HG03442 (cell line): ENCODE measurements at regions not wholly inside any gene's neighbourhood (a gene's known extent, or its start where the extent isn't known, plus 50 kb on each side); places are given as distances from the start of the nearest gene placed in this dataset.
A peak's percentile ranks its signal among the peaks of the same experiment; 100 is the strongest.

Experiments used
- ATAC-seq: cut with Tn5 transposase; IDR thresholded peaks from one replicate; pipeline ENCODE4 v1.9.1; 2021; ENCODE audit warnings: mild to moderate bottlenecking, moderate library complexity; ENCODE audit not compliant: unreplicated experiment

DNA sequence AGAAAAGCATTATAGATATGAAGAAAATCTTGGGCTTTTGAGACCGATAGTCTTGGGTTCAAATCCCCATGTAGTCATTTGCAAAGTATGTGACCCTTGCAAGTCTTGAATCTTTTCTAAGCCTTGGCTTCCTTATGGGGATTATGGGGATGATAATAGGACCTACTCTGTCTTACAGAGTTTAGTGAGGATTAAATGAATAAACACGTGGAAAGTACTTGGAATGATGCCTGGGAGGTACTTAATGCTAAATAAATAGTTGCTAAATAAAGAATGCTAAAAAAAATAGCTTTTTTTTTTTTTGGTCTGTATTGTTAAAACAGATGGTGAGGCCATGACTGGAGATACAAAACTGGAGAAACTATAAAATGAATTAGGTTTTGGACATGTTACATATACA, 292.7 kb downstream of the GPAT3 start:
- no peak for ATAC-seq

DNA sequence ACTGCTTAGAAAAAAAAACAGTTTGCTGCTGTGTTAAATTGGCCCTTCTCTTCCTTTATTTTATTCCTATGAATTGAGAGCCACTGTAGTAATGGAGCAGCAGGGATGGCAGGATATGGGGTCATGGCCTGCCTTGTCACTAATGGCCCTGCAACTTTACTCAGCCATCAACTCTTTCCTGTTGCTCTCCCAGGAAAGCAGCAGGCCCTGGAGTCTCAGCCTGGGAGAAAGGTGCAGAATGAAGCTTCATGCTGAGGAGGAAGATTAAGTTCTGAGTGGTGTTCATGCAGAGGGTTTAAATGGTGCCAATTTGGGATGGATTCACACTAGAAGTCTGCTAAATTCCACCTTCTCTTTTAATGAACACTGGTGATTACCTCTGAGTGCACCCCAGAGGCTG, 285.6 kb downstream of the GPAT3 start:
- ATAC-seq, result no peak

DNA sequence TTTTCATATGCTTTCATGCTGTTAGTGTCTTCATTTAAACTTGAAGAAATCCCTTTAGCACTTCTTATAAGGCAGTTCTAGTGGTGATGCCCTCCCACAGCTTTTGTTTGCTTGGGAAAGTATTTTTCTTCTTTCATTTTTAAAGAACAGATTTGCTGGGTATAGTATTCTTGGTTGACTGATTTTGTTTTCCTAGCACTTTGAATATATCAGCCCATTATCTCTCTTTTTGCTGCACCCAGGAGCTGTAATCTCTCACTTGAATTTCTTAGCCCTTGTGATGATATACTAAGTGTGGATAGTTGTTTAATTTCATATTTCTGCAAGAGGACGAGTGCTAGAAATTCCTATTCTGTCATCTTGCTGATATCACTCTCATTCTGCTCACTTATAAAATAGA, 283.7 kb downstream of the GPAT3 start:
- ATAC-seq, result no peak

DNA sequence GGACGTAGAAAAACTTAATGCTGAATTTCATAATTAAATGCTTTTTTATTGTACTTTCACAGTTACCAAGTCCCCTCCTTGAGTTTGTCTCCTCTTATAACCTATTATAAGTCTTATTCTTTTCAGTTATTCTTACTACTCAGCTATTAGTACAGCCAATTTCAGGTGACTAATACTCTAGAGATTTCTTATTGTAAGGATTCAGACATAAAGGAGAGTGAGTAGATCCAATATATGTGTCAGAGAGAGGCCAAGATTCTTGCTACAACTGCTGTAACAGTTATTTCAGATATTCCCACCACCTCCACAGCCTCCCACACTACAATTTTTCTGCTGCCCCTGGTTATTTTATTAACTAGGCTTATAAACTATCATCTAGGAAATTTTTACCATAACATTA, 274.5 kb downstream of the GPAT3 start:
- no peak for ATAC-seq

GRCh38 chr4:83809581-83809980, 273.7 kb downstream of the GPAT3 start:
- no peak for ATAC-seq

DNA sequence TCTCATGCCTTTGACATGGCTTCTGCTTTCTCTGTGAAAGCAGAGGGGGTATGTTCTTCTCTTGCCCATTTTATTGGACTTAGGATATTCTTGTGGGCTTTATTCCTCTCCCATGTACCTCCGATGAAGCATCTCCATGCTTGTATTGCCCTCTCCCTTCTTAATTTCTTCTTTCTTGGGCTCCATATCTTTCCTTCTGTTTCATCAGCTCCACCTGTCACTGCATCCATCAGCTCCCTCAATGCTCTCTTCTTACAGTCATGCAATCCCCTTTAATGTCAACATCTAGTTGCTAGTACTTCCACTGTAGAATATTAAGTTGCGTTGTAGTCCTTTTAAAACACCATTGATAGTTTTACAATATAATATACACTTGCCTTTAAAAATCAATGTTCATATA, 257.6 kb downstream of the GPAT3 start:
- ATAC-seq, result no peak

GRCh38 chr4:83785891-83786290, 250.0 kb downstream of the GPAT3 start:
- no peak for ATAC-seq

DNA sequence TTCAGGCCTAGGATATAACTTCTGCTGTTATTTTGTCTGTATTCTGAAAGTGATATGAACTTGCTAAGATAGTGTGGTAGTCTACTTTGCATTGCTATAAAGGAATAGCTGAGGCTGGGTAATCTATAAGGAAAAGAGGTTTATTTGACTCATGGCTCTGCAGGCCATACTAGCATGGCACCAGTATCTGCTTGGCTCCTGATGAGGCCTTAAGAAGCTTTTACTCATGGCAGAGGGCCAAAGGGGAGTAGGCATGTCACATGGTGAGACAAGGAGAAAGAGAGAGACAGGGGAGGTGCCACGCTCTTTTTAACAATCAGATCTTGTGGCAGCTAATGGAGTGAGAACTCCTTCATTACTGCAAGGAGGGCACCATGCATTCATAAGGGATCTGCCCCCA, 247.3 kb downstream of the GPAT3 start:
- ATAC-seq, result no peak

GRCh38 chr4:83782591-83782990, 246.7 kb downstream of the GPAT3 start:
- no peak for ATAC-seq

GRCh38 chr4:83781434-83781833, 245.5 kb downstream of the GPAT3 start:
- no peak for ATAC-seq

DNA sequence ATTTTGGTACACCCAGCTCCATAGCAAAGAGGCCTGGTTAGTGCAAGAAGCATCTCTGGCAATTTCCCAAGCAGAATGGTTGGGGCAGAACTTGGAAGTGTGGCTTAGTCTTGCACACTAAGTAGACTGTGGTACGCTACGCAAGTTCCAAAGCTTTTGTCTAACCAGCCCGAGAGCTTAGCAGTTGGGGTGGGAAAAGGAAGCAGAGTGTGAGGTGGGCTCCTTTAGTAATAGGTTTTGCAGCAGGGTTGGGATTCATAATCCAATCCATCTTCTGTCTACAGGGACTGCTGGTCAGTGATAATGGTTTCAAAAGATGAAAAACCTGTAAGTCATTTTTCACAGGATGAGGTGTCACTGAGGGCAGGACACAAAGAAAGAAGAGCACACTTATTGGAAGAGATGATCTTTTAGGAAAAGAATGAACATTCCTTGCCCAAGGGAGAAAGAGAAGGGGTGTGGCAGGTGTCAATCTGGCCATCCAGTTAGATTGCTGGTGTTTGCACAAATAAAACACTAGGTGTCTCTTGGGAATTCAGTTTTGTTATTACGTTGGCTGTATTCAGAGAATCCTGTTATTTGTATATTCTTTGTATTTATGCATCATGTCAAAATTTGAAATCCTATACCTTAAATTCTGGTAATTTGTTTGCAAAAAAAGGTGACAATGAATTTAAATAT, 244.3 kb downstream of the GPAT3 start:
- no peak for ATAC-seq

DNA sequence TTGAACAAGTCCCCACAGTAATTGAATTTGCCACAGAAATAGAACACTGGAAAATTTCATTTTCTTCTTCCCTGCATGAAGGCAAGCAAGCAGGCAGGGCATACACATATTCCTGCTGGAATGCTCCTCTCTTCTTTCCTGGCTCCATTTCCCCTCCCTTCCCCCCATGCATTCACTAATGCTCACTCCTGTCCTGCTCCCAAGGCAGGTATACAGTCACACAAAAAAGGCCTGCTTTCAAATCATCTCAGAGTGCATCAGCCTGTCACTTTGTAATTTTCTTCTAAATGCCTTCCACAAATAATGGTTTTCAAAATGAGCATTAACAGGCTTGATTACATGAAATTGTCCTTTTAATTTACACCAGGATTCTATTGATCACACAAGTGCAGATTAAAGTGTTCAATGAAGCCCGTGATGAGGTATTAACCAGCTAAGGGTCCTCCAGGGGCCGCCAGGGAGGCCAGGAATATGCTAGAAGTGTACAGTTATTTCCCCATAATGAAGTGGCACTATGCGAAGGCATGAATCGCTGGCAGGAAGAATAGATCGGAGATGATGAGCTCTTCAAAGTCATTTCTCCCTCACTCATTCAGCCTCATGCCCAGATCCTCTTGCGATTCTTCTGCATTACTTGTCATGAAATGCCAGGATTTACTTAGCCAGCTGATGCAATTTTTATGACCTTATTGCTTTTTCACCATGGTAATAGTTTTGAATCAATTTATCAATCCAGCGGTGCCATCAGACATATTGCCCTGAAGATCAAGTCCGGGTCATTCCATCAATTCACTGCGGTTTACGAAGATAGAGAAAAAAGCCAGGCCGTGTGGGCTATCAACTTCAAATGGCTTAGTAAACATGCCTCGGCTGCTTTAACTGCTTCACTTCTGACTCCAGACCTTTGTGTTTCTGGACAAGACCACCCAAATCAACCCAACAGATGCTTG, 243.5 kb downstream of the GPAT3 start:
- no peak for ATAC-seq

DNA sequence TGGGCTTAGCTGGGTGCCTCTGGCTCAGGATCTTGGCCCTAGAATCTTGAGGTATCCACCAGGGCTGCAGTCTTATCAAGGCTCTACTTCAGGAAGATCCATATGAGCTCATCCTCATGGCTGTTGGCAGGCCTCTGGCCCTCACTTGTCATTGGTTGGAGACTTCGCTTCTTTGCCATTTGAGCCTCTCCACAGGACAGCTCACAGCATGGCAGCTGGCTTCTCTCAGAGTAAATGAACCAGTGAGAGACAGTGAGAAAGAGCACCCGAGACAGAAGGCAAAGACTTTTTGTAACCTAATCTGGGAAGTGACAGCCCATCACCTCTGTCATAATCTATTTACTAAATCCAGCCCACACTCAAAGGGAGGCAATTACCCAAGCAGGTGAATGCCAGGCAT, 236.8 kb downstream of the GPAT3 start:
- no peak for ATAC-seq

GRCh38 chr4:83771113-83771705, 235.3 kb downstream of the GPAT3 start:
- ATAC-seq, result peak; percentile 53

GRCh38 chr4:83768146-83768545, 232.2 kb downstream of the GPAT3 start:
- ATAC-seq, result no peak

- no peak for ATAC-seq
These were observed 231.2 kb downstream of the GPAT3 start for GRCh38 chr4:83767067-83767466.

- ATAC-seq, result no peak
These were observed 223.7 kb downstream of the GPAT3 start for GRCh38 chr4:83759611-83760010.

- no peak for ATAC-seq
These were observed 222.4 kb downstream of the GPAT3 start for GRCh38 chr4:83758285-83758684.

DNA sequence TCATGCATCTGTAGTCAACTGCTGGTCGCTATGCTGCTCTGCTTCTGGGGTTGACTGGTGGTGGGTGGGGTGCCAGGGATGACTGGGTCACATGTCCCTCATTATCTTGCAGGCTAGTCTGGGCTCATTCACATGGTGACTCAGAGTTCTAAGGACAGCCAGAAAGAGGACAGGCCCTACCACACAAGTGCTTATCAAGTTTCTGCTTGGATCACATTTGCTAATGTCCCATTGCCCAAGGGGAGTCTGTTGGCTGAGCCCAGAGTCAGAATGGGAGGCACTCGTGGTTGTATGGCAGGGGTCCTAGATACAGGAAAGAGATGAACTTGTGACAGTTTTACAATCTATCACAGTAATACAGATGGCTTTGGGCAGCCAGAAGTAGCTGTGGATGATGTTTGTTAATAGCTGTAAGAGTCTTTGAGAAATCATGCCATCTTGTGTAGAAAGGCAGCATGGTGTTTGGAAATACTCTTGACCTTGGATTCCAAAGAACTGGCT, 221.3 kb downstream of the GPAT3 start:
- ATAC-seq, result no peak

DNA sequence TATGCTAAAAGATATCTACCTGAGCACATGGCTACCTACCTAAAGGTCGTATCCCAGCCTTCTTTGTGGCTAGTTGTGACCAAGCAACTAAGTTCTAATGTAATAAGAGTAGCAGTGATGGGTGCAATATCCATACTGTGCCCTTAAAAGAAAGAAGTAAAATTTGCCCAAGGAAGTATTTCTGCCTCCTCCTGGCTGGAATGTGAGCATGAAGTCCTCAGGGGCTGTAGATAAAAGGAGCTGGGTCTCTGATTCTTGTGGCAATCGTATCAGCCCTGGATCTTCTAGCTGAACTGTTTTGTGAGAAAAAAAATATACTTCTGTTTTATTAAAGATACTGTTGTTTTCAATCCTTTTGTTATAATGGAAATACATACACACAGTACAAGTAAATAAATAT, 217.4 kb downstream of the GPAT3 start:
- ATAC-seq, result no peak

GRCh38 chr4:83751336-83751949, 215.5 kb downstream of the GPAT3 start:
- ATAC-seq, result no peak
